Ishikawa (cell line): ENCODE measurements at regions not wholly inside any gene's neighbourhood (a gene's known extent, or its start where the extent isn't known, plus 50 kb on each side); places are given as distances from the start of the nearest gene placed in this dataset.

Experiments used
- CEBPB ChIP-seq: IDR thresholded peaks from 2 replicates; pipeline ENCODE4 v1.6.1; 2012
- CREB1 ChIP-seq: IDR thresholded peaks from 2 replicates; pipeline ENCODE4 v1.6.1; 2012; ENCODE audit warnings: low read depth
- EGR1 ChIP-seq: IDR thresholded peaks from 2 replicates; pipeline ENCODE4 v1.6.1; 2012
- EP300 ChIP-seq: IDR thresholded peaks from 2 replicates; pipeline ENCODE4 v1.6.1; 2012; ENCODE audit warnings: borderline replicate concordance
- FOXM1 ChIP-seq: IDR thresholded peaks from 2 replicates; pipeline ENCODE4 v1.6.1; 2012; ENCODE audit warnings: low read depth, borderline replicate concordance
- NFIC ChIP-seq: IDR thresholded peaks from 2 replicates; pipeline ENCODE4 v1.6.1; 2012
- RAD21 ChIP-seq: IDR thresholded peaks from 2 replicates; pipeline ENCODE4 v1.6.1; 2012; ENCODE audit warnings: low read depth
- TAF1 ChIP-seq: IDR thresholded peaks from 2 replicates; pipeline ENCODE4 v1.6.1; 2012; ENCODE audit warnings: low read depth, mild to moderate bottlenecking
- TCF12 ChIP-seq: IDR thresholded peaks from 2 replicates; pipeline ENCODE4 v1.6.1; 2012; ENCODE audit warnings: low read depth
- TEAD4 ChIP-seq: IDR thresholded peaks from 2 replicates; pipeline ENCODE4 v1.6.1; 2012
- YY1 ChIP-seq: IDR thresholded peaks from 2 replicates; pipeline ENCODE4 v1.6.1; 2012; ENCODE audit warnings: low read depth
- ZBTB7A ChIP-seq: IDR thresholded peaks from 2 replicates; pipeline ENCODE4 v1.6.1; 2012; ENCODE audit warnings: low read depth
- TF ChIP-seq, protein P1 (sequence below): IDR thresholded peaks from 2 replicates; pipeline ENCODE4 v1.6.1; 2012
- TF ChIP-seq, protein P2 (sequence below): IDR thresholded peaks from 2 replicates; pipeline ENCODE4 v1.6.1; 2012
- TF ChIP-seq, protein P3 (sequence below): IDR thresholded peaks from 2 replicates; pipeline ENCODE4 v1.6.1; 2012; ENCODE audit warnings: low read depth, mild to moderate bottlenecking

DNA sequence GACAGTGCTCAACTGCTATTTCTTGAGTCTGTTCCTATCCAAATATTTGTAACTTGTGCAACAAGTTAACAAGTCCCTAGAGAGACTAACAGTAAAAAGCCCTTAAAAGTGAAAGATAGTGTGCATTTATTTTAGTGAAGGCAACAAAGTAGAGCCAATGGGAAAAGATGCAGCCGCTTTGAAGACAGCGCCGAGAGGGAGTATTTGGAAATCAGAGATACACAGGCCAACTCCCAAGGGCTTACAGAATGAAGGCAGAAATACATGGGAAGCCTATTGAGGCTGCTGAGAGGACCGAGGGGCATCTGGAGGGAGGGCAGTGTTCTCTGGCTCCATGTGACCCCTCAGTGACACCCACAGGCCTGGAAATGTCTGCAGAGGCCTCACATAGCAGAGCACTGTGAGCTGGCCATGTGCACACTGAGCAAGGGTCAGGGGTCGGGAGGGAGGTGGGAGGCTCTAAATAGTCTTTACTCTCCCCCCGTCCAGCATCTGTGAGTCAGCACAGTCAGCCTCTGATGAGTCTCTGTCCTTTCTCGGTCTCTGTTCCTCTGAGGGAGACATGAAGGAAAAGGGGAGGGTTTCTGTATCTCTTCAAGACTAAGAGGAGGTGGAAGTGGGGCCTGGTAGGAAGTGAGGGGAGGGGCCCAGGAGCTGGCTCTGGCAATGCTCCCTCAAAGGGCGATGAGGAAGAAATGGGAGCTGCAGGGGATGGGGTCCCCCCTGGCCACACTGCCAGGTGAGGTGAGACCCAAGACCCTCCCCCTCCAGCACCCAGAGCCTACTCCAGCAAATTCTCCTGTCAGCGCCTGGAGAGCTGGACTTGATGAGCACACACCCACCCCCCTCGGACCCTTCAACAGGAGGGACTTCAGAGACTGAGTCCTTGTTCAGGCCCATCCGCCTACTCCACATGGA lies 133.6 kb downstream of the SP3 start:
- TF ChIP-seq EGR1, result no peak
- TF ChIP-seq TAF1, result no peak
- no peak for TF ChIP-seq FOXM1
- TF ChIP-seq, protein P1, sequence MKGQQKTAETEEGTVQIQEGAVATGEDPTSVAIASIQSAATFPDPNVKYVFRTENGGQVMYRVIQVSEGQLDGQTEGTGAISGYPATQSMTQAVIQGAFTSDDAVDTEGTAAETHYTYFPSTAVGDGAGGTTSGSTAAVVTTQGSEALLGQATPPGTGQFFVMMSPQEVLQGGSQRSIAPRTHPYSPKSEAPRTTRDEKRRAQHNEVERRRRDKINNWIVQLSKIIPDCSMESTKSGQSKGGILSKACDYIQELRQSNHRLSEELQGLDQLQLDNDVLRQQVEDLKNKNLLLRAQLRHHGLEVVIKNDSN, result no peak
- TF ChIP-seq ZBTB7A, result no peak
- TF ChIP-seq, protein P2, sequence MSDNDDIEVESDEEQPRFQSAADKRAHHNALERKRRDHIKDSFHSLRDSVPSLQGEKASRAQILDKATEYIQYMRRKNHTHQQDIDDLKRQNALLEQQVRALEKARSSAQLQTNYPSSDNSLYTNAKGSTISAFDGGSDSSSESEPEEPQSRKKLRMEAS, result no peak
- TF ChIP-seq EP300, result no peak
- TF ChIP-seq TEAD4, result no peak
- TF ChIP-seq NFIC, result no peak
- TF ChIP-seq YY1, result no peak
- TF ChIP-seq CEBPB, result no peak
- TF ChIP-seq CREB1, result no peak
- TF ChIP-seq RAD21, result no peak
- no peak for TF ChIP-seq TCF12
- TF ChIP-seq, protein P3, sequence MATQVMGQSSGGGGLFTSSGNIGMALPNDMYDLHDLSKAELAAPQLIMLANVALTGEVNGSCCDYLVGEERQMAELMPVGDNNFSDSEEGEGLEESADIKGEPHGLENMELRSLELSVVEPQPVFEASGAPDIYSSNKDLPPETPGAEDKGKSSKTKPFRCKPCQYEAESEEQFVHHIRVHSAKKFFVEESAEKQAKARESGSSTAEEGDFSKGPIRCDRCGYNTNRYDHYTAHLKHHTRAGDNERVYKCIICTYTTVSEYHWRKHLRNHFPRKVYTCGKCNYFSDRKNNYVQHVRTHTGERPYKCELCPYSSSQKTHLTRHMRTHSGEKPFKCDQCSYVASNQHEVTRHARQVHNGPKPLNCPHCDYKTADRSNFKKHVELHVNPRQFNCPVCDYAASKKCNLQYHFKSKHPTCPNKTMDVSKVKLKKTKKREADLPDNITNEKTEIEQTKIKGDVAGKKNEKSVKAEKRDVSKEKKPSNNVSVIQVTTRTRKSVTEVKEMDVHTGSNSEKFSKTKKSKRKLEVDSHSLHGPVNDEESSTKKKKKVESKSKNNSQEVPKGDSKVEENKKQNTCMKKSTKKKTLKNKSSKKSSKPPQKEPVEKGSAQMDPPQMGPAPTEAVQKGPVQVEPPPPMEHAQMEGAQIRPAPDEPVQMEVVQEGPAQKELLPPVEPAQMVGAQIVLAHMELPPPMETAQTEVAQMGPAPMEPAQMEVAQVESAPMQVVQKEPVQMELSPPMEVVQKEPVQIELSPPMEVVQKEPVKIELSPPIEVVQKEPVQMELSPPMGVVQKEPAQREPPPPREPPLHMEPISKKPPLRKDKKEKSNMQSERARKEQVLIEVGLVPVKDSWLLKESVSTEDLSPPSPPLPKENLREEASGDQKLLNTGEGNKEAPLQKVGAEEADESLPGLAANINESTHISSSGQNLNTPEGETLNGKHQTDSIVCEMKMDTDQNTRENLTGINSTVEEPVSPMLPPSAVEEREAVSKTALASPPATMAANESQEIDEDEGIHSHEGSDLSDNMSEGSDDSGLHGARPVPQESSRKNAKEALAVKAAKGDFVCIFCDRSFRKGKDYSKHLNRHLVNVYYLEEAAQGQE, result no peak

DNA sequence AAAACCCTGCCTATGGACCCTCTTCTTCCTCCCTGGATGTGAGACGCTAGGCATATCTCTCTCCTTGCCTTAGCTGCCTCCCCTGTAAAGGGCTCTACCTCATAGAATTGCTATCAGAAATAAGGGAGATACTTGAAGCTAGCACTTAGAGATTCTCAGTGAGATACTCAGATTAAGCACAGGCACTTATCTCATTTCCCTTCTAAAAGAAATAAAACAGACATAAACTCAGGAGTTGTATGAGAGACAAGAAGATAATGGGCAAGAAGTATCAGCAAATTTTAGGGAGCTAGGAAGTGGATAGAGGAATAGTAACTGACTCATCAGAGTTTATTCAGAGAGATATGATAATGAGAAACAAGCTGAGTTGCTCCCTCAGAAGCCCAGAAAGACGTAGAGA lies 131.0 kb downstream of the SP3 start:
- TF ChIP-seq CEBPB (no peak), TEAD4 (no peak), ZBTB7A (no peak), NFIC (no peak), TCF12 (no peak), RAD21 (no peak), EGR1 (no peak), TAF1 (no peak), EP300 (no peak), FOXM1 (no peak), YY1 (no peak), CREB1 (no peak)
- TF ChIP-seq, protein P1, result no peak
- TF ChIP-seq, protein P3, result no peak
- TF ChIP-seq, protein P2, result no peak

DNA sequence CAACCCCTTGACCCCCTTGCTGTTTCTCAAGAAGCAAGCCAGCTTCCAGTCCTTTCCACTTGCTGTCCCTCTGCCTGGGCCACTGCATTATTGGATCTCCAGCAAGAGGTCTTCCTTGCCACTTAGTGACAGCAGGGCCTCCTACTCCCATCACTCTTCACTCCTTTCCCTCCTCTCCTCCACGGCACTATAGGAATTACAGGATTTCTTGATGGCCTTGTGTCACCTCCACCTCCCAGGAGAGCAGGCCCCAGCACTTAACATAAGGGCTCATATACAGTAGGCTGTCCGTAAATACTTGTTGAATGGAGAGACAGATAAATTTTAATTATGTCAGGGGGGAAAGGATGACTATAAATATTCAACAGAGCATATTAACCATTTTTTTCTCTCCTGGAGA lies 129.4 kb downstream of the SP3 start:
- no peak for TF ChIP-seq EGR1
- no peak for TF ChIP-seq TEAD4
- TF ChIP-seq CREB1, result no peak

DNA sequence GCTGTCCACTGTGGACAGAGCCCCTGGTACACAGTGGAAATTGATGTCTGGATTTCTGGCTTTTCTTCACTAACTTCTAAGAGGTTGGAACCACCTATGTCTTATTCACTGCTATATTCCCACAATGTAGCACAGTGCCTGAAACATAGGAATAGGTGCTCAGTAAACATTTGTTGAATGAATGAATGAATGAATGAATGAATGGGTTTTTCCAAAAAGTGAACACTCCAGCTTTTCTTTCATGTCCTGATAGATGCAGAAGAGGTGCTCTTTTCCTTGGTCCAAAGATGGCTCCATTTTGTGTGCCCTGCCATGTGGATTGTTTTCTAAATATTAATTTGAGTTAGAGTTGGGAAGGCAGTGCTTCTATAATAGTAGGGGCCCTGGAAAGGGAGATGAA lies 124.1 kb downstream of the SP3 start:
- TF ChIP-seq TCF12, result no peak

DNA sequence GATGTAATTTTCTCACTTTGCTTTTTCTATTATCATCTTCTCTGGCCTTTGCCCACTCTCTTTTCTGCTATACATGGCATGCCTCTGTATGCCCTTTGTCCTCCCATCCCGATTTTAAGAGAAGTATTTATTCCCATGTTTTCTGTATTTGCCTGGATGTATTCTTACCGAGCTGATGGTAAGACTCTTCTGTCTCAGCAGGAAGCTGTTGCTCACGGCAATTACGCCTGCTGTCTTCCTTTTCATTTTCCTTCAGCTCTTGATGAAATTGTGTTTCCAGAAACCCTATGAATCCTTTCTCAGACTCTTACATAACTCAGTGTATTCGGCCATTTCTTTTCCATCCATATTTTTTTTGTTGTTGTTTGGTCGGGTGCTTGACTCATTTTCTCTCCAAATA lies 121.6 kb downstream of the SP3 start:
- TF ChIP-seq TEAD4 (no peak), RAD21 (no peak), YY1 (no peak), CREB1 (no peak), ZBTB7A (no peak), TAF1 (no peak)
- TF ChIP-seq, protein P3, result no peak
- TF ChIP-seq, protein P1, result no peak
